Sigmoid colon (tissue), 4 donors: ENCODE measurements at regions not wholly inside any gene's neighbourhood (a gene's known extent, or its start where the extent isn't known, plus 50 kb on each side); places are given as distances from the start of the nearest gene placed in this dataset.

Source experiments
- CTCF ChIP-seq, 4 experiments: fragments of 450-650 bp in 3 of 4; fragments of 200-600 bp in 1 of 4; IDR thresholded peaks; one replicate each; pipeline ENCODE4 v1.5.1; 2016 to 2019; ENCODE audit warnings: antibody characterized with exemption in 4 of 4, mild to moderate bottlenecking in 3 of 4, moderate library complexity in 2 of 4
- POLR2A ChIP-seq, 2 donors: fragments of 450-650 bp; IDR thresholded peaks; one replicate each; pipeline ENCODE4 v1.6.1; 2016; ENCODE audit warnings: antibody characterized with exemption in 2 of 2, mild to moderate bottlenecking in 2 of 2, moderate library complexity in 2 of 2
- POLR2AphosphoS5 ChIP-seq, 4 donors: sonication (generic); formaldehyde crosslinking; IDR thresholded peaks; one replicate each; pipeline ENCODE4 v1.6.1; 2017; ENCODE audit warnings: antibody characterized with exemption in 4 of 4

DNA sequence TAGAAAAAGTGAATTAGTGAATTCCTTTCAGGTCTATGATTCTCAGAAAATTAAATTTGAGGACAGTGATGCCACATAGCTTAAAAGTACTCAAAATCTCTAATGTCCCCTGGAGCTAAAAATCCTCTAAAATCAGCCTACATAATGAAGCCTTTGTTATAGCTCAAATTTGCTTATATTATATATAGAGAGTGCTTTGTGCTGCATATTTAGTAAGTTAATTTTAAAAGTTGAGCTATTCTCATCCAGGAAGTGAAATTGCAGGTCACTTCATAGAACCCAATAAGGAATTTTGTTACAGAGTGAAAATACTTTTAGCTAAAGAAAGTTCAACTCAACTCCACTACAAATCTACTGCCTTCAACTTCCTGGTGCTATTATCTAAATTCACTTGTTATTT is 507.5 kb upstream of the MAP3K7 start:
- TF ChIP-seq CTCF (IDR thresholded peaks at IDR 0.05) (no peak), POLR2A (IDR thresholded peaks at IDR 0.05) (no peak), POLR2AphosphoS5 (IDR thresholded peaks at IDR 0.05) (no peak)
